Vagina (tissue), 2 donors: ENCODE measurements at regions not wholly inside any gene's neighbourhood (a gene's known extent, or its start where the extent isn't known, plus 50 kb on each side); places are given as distances from the start of the nearest gene placed in this dataset.

Experiments
- DNase-seq, 2 donors: peaks; one replicate each; pipeline ENCODE4 v3.0.0-alpha.2; 2017; ENCODE audit errors: extremely low spot score in 2 of 2
- H3K27ac ChIP-seq: fragments of 200-600 bp; sonication (generic); one replicate; pipeline ENCODE4 v1.5.1; 2019
- H3K27me3 ChIP-seq: fragments of 200-600 bp; sonication (generic); one replicate; pipeline ENCODE4 v1.5.1; 2019
- H3K36me3 ChIP-seq, 2 donors: fragments of 200-600 bp; sonication (generic); one replicate each; pipeline ENCODE4 v1.5.1; 2017 to 2019
- H3K4me1 ChIP-seq: fragments of 200-600 bp; sonication (generic); one replicate; pipeline ENCODE4 v1.5.1; 2019
- H3K4me3 ChIP-seq, 2 donors: fragments of 200-600 bp; sonication (generic); 1 replicate in 1 of 2; 2 replicates in 1 of 2; pipeline ENCODE4 v1.5.1; 2016 to 2019
- H3K9me3 ChIP-seq: fragments of 200-600 bp; sonication (generic); one replicate; pipeline ENCODE4 v1.5.1; 2019
- CTCF ChIP-seq, 3 experiments: fragments of 450-650 bp in 2 of 3; fragments of 200-600 bp in 1 of 3; sonication (generic) in 1 of 3; IDR thresholded peaks; one replicate each; pipeline ENCODE4 v1.5.1; 2017 to 2019; ENCODE audit warnings: antibody characterized with exemption in 3 of 3, mild to moderate bottlenecking in 2 of 3, moderate library complexity in 2 of 3
- POLR2A ChIP-seq, 2 donors: fragments of 450-650 bp; IDR thresholded peaks; one replicate each; pipeline ENCODE4 v1.6.1; 2017; ENCODE audit warnings: antibody characterized with exemption in 2 of 2, mild to moderate bottlenecking in 2 of 2, moderate library complexity in 2 of 2
- POLR2AphosphoS5 ChIP-seq, 2 donors: sonication (generic); formaldehyde crosslinking; IDR thresholded peaks; one replicate each; pipeline ENCODE4 v1.9.0; 2017; ENCODE audit warnings: antibody characterized with exemption in 2 of 2, mild to moderate bottlenecking in 2 of 2, low read depth in 1 of 2; ENCODE audit not compliant: insufficient read depth in 1 of 2
- intact Hi-C: fragments of 100-400 bp; cut with DNase I; formaldehyde crosslinking; loops from one replicate; pipeline ENCODE4 v1.15.1; 2023

GRCh38 chr12:13777374-13777773 is 204.0 kb downstream of the GRIN2B start:
- H3K27me3 ChIP-seq = no peaks in the 10 kb centered on the region
- DNase-seq = no peak
- TF ChIP-seq CTCF (IDR thresholded peaks at IDR 0.05) (no peak), POLR2A (IDR thresholded peaks at IDR 0.05) (no peak), POLR2AphosphoS5 (IDR thresholded peaks at IDR 0.05; ENCODE audit: insufficient read depth in 1 of 2, low read depth in 1 of 2) (no peak)
- H3K36me3 ChIP-seq = no peaks in the 10 kb centered on the region
- no peaks in the 10 kb centered on the region for H3K9me3 ChIP-seq
- no peak overlapping the region for H3K27ac ChIP-seq
- intact Hi-C loops = no loop called here
- no peaks in the 10 kb centered on the region for H3K4me1 ChIP-seq
- H3K4me3 ChIP-seq = no peak overlapping the region

- Histone ChIP-seq H3K36me3 (no peaks in the 10 kb centered on the region), H3K27me3 (no peaks in the 10 kb centered on the region), H3K27ac (no peak overlapping the region), H3K4me3 (no peak overlapping the region), H3K4me1 (no peaks in the 10 kb centered on the region), H3K9me3 (no peaks in the 10 kb centered on the region)
- no peak for DNase-seq
- no peak for TF ChIP-seq CTCF (IDR thresholded peaks at IDR 0.05)
- no peak for TF ChIP-seq POLR2AphosphoS5 (IDR thresholded peaks at IDR 0.05; ENCODE audit: insufficient read depth in 1 of 2, low read depth in 1 of 2)
- intact Hi-C loops = no loop called here
Measured at GRCh38 chr12:13772264-13772663, 209.1 kb downstream of the GRIN2B start.

GRCh38 chr12:13770576-13770975 is 210.8 kb downstream of the GRIN2B start:
- Histone ChIP-seq H3K4me3 (no peak overlapping the region), H3K27ac (no peak overlapping the region), H3K36me3 (no peaks in the 10 kb centered on the region), H3K9me3 (no peaks in the 10 kb centered on the region), H3K4me1 (no peaks in the 10 kb centered on the region), H3K27me3 (no peaks in the 10 kb centered on the region)
- DNase-seq = no peak
- TF ChIP-seq CTCF (IDR thresholded peaks at IDR 0.05) (no peak), POLR2A (IDR thresholded peaks at IDR 0.05) (no peak), POLR2AphosphoS5 (IDR thresholded peaks at IDR 0.05; ENCODE audit: insufficient read depth in 1 of 2, low read depth in 1 of 2) (no peak)
- intact Hi-C loops = no loop called here

- Histone ChIP-seq H3K27me3 (no peaks in the 10 kb centered on the region), H3K27ac (no peak overlapping the region), H3K4me1 (no peaks in the 10 kb centered on the region), H3K9me3 (no peaks in the 10 kb centered on the region), H3K36me3 (no peaks in the 10 kb centered on the region), H3K4me3 (no peak overlapping the region)
- TF ChIP-seq CTCF (IDR thresholded peaks at IDR 0.05) (no peak), POLR2A (IDR thresholded peaks at IDR 0.05) (no peak), POLR2AphosphoS5 (IDR thresholded peaks at IDR 0.05; ENCODE audit: insufficient read depth in 1 of 2, low read depth in 1 of 2) (no peak)
- intact Hi-C loops = no loop called here
- DNase-seq = no peak
Measured at GRCh38 chr12:13769966-13770365, 211.4 kb downstream of the GRIN2B start.

- H3K4me3 ChIP-seq = no peak overlapping the region
- H3K36me3 ChIP-seq = no peaks in the 10 kb centered on the region
- DNase-seq = no peak
- intact Hi-C loops = no loop called here
- H3K9me3 ChIP-seq = no peaks in the 10 kb centered on the region
- no peaks in the 10 kb centered on the region for H3K27me3 ChIP-seq
- H3K4me1 ChIP-seq = no peaks in the 10 kb centered on the region
- no peak overlapping the region for H3K27ac ChIP-seq
- TF ChIP-seq POLR2AphosphoS5 (IDR thresholded peaks at IDR 0.05; ENCODE audit: insufficient read depth in 1 of 2, low read depth in 1 of 2) (no peak), POLR2A (IDR thresholded peaks at IDR 0.05) (no peak), CTCF (IDR thresholded peaks at IDR 0.05) (no peak)
Measured at GRCh38 chr12:13769273-13769672, 212.1 kb downstream of the GRIN2B start.
